RCC 7860 (cell line): ENCODE measurements at regions not wholly inside any gene's neighbourhood (a gene's known extent, or its start where the extent isn't known, plus 50 kb on each side); places are given as distances from the start of the nearest gene placed in this dataset.

Experiments
- DNase-seq: peaks from one replicate; pipeline ENCODE4 v3.0.0-alpha.2; 2015; ENCODE audit warnings: low spot score
- FAIRE-seq: peaks from 2 replicates; lab custom pipeline; 2012; peaks lifted over from hg19 to GRCh38; lab: Jason Lieb, UNC

GRCh38 chr2:102078773-102079172 lies 63.8 kb upstream of the IL1R1 start:
- no peak for DNase-seq
- FAIRE-seq = no peak

- DNase-seq = peak; percentile 68
- peak; percentile 40 for FAIRE-seq
Observed at GRCh38 chr2:102080451-102081242, 61.9 kb upstream of the IL1R1 start.

GRCh38 chr2:102081243-102081522 lies 61.4 kb upstream of the IL1R1 start:
- DNase-seq (no peak), FAIRE-seq (no peak)

GRCh38 chr2:102081606-102082005 lies 60.9 kb upstream of the IL1R1 start:
- FAIRE-seq (peak; percentile 48), DNase-seq (peak; percentile 31)

GRCh38 chr2:102082571-102083392 lies 59.8 kb upstream of the IL1R1 start:
- FAIRE-seq (peak; percentile 94), DNase-seq (peak; percentile 83)

- no peak for DNase-seq
- no peak for FAIRE-seq
Observed at GRCh38 chr2:102083393-102083703, 59.2 kb upstream of the IL1R1 start.

GRCh38 chr2:102084651-102085050 lies 57.9 kb upstream of the IL1R1 start:
- no peak for FAIRE-seq
- no peak for DNase-seq

- FAIRE-seq = no peak
Observed at GRCh38 chr2:102085238-102085637, 57.3 kb upstream of the IL1R1 start.

GRCh38 chr2:102086150-102086872 lies 56.2 kb upstream of the IL1R1 start:
- no peak for FAIRE-seq
- DNase-seq = no peak

More at GRCh38 chr2:102085238-102085637, 57.3 kb upstream of the IL1R1 start:
- DNase-seq = no peak

- DNase-seq (no peak), FAIRE-seq (no peak)
Observed at GRCh38 chr2:102091121-102091520, 51.4 kb upstream of the IL1R1 start.

- no peak for DNase-seq
- FAIRE-seq = no peak
Observed at GRCh38 chr2:102091908-102092307, 50.6 kb upstream of the IL1R1 start.

GRCh38 chr2:102092535-102092934 lies 50.0 kb upstream of the IL1R1 start:
- no peak for DNase-seq
- no peak for FAIRE-seq
